ENCODE measurements at regions not wholly inside any gene's neighbourhood (a gene's known extent, or its start where the extent isn't known, plus 50 kb on each side); places are given as distances from the start of the nearest gene placed in this dataset.
"Not testable (repeated sequence)": the region's sequence is repeated elsewhere in the genome, so short reads cannot be mapped to it uniquely, and the experiment has no call there.

- TF ChIP-seq POLR2A (IDR thresholded peaks at IDR 0.05); CTCF (IDR thresholded peaks at IDR 0.05); POLR2AphosphoS5 (IDR thresholded peaks at IDR 0.05; ENCODE audit: insufficient read depth in 1 of 2, low read depth in 1 of 2): not testable (repeated sequence)
These were observed 66.9 kb upstream of the ADORA2B start for GRCh38 chr17:15877882-15878500.

Data from vagina (tissue), 2 donors.